Natural killer cell (primary cell): ENCODE measurements at regions not wholly inside any gene's neighbourhood (a gene's known extent, or its start where the extent isn't known, plus 50 kb on each side); places are given as distances from the start of the nearest gene placed in this dataset.

ENCODE experiments used
- ATAC-seq, 3 donors: fragments of 150-1000 bp in 2 of 3; fragments of 200-7000 bp in 1 of 3; cut with Tn5 transposase; 1 replicate in 1 of 3; 2 replicates in 2 of 3; pipeline ENCODE4 v1.10.0; 2021; ENCODE audit warnings: mild to moderate bottlenecking in 2 of 3, moderate library complexity in 2 of 3
- DNase-seq, 2 donors: peaks; one replicate each; pipeline versions ENCODE4 v3.0.0 to v3.0.0-alpha.2; 2013 to 2021; ENCODE audit warnings: mixed read lengths in 1 of 2
- H3K27ac ChIP-seq: one replicate; pipeline ENCODE4 v1.5.1; 2013; ENCODE audit warnings: mild to moderate bottlenecking, low read length
- H3K27me3 ChIP-seq: one replicate; pipeline ENCODE4 v1.6.1; 2013; ENCODE audit warnings: low read length; ENCODE audit not compliant: control insufficient read depth, insufficient read depth
- H3K36me3 ChIP-seq: one replicate; pipeline ENCODE4 v1.6.1; 2013; ENCODE audit warnings: low read length; ENCODE audit not compliant: control insufficient read depth, insufficient read depth
- H3K4me1 ChIP-seq: one replicate; pipeline ENCODE4 v1.6.1; 2013; ENCODE audit warnings: low read length; ENCODE audit not compliant: control insufficient read depth, insufficient read depth
- H3K4me3 ChIP-seq: one replicate; pipeline ENCODE4 v1.5.1; 2013; ENCODE audit warnings: low read length
- H3K9me3 ChIP-seq: one replicate; pipeline ENCODE4 v1.6.1; 2013; ENCODE audit warnings: low read length; ENCODE audit not compliant: control insufficient read depth, insufficient read depth
- H3K27ac Mint-ChIP-seq, 2 donors: one replicate each; pipeline ENCODE4 v1.8.0; 2022; ENCODE audit warnings: mild to moderate bottlenecking in 2 of 2, mixed read lengths in 2 of 2, moderate library complexity in 1 of 2
- H3K27me3 Mint-ChIP-seq, 2 donors: one replicate each; pipeline ENCODE4 v1.8.0; 2022; ENCODE audit warnings: low read depth in 2 of 2, mixed read lengths in 2 of 2
- H3K36me3 Mint-ChIP-seq: one replicate; pipeline ENCODE4 v1.8.0; 2022; ENCODE audit warnings: mixed read lengths
- H3K4me1 Mint-ChIP-seq, 2 donors: one replicate each; pipeline ENCODE4 v1.8.0; 2022; ENCODE audit warnings: mixed read lengths in 2 of 2
- H3K4me3 Mint-ChIP-seq: one replicate; pipeline ENCODE4 v1.8.0; 2022; ENCODE audit warnings: mild to moderate bottlenecking, moderate library complexity, mixed read lengths
- H3K9me3 Mint-ChIP-seq, 2 donors: one replicate each; pipeline ENCODE4 v1.8.0; 2022; ENCODE audit warnings: mixed read lengths in 2 of 2
- CTCF ChIP-seq: fragments of 200-600 bp; IDR thresholded peaks from one replicate; pipeline ENCODE4 v1.8.0; 2022; ENCODE audit warnings: antibody characterized with exemption
- WGBS: methylation state at CpG from one replicate; pipeline ENCODE4 v1.1.7; 2013; ENCODE audit warnings: missing lambda C conversion rate; ENCODE audit not compliant: insufficient coverage; 5-methylcytosine and 5-hydroxymethylcytosine counted together
- intact Hi-C: fragments of 100-400 bp; cut with micrococcal nuclease; formaldehyde crosslinking; loops from one replicate; pipeline ENCODE4 v1.14.2; 2022

- DNase-seq = no peak
- no peaks in the 10 kb centered on the region for H3K9me3 Mint-ChIP-seq
- H3K4me3 Mint-ChIP-seq = no peak overlapping the region
- H3K27ac Mint-ChIP-seq = no peak overlapping the region
- Histone ChIP-seq H3K4me3 (no peak overlapping the region), H3K36me3 (no peaks in the 10 kb centered on the region), H3K27me3 (no peaks in the 10 kb centered on the region), H3K4me1 (no peaks in the 10 kb centered on the region), H3K9me3 (no peaks in the 10 kb centered on the region), H3K27ac (no peak overlapping the region)
- intact Hi-C loops = no loop called here
- no peaks in the 10 kb centered on the region for H3K4me1 Mint-ChIP-seq
- H3K27me3 Mint-ChIP-seq = peaks cover 0 to 6% of the 10 kb centered on the region in 2 donors
- no peak for ATAC-seq
- no peak for TF ChIP-seq CTCF
- no peaks in the 10 kb centered on the region for H3K36me3 Mint-ChIP-seq
- 82% methylated on average over 8 of the region's 8 CpGs for WGBS
These were observed 299.2 kb upstream of the CDH4 start for GRCh38 chr20:60952861-60953260.

- H3K4me1 Mint-ChIP-seq = no peaks in the 10 kb centered on the region
- H3K27ac ChIP-seq = no peak overlapping the region
- H3K9me3 Mint-ChIP-seq = no peaks in the 10 kb centered on the region
- DNase-seq (no peak), ATAC-seq (no peak)
- intact Hi-C loops = no loop called here
- no peaks in the 10 kb centered on the region for H3K4me1 ChIP-seq
- WGBS = 84% methylated on average over 13 of the region's 13 CpGs
- no peak overlapping the region for H3K27ac Mint-ChIP-seq
- no peak overlapping the region for H3K4me3 Mint-ChIP-seq
- H3K36me3 Mint-ChIP-seq = no peaks in the 10 kb centered on the region
- peaks cover 0 to 6% of the 10 kb centered on the region in 2 donors for H3K27me3 Mint-ChIP-seq
- H3K4me3 ChIP-seq = no peak overlapping the region
- H3K36me3 ChIP-seq = no peaks in the 10 kb centered on the region
- H3K9me3 ChIP-seq = no peaks in the 10 kb centered on the region
- TF ChIP-seq CTCF = no peak
- H3K27me3 ChIP-seq = no peaks in the 10 kb centered on the region
These were observed 298.7 kb upstream of the CDH4 start for GRCh38 chr20:60953321-60953720.

GRCh38 chr20:60955706-60956105, 296.4 kb upstream of the CDH4 start:
- Mint-ChIP-seq H3K4me3 (no peak overlapping the region), H3K36me3 (no peaks in the 10 kb centered on the region), H3K9me3 (no peaks in the 10 kb centered on the region), H3K27ac (no peak overlapping the region), H3K4me1 (no peaks in the 10 kb centered on the region), H3K27me3 (peaks cover 2 to 12% of the 10 kb centered on the region in 2 donors)
- no peaks in the 10 kb centered on the region for H3K9me3 ChIP-seq
- no peaks in the 10 kb centered on the region for H3K27me3 ChIP-seq
- intact Hi-C loops = no loop called here
- no peak for DNase-seq
- H3K4me3 ChIP-seq = no peak overlapping the region
- no CpG with 5 or more reads among the region's 2 CpGs for WGBS
- no peak for ATAC-seq
- TF ChIP-seq CTCF = no peak
- no peaks in the 10 kb centered on the region for H3K4me1 ChIP-seq
- H3K27ac ChIP-seq = no peak overlapping the region
- no peaks in the 10 kb centered on the region for H3K36me3 ChIP-seq

- no peaks in the 10 kb centered on the region for H3K4me1 ChIP-seq
- H3K27me3 ChIP-seq = no peaks in the 10 kb centered on the region
- intact Hi-C loops = no loop called here
- Mint-ChIP-seq H3K27ac (no peak overlapping the region), H3K36me3 (no peaks in the 10 kb centered on the region), H3K9me3 (no peaks in the 10 kb centered on the region), H3K4me3 (no peak overlapping the region), H3K4me1 (no peaks in the 10 kb centered on the region), H3K27me3 (peaks cover 3 to 17% of the 10 kb centered on the region in 2 donors)
- no peak overlapping the region for H3K27ac ChIP-seq
- no peaks in the 10 kb centered on the region for H3K9me3 ChIP-seq
- TF ChIP-seq CTCF = no peak
- ATAC-seq (no peak), DNase-seq (no peak)
- no peaks in the 10 kb centered on the region for H3K36me3 ChIP-seq
- WGBS = 77% methylated on average over 4 of the region's 4 CpGs
- no peak overlapping the region for H3K4me3 ChIP-seq
These were observed 295.9 kb upstream of the CDH4 start for GRCh38 chr20:60956194-60956593.
